Gastroesophageal sphincter (tissue), 3 donors: ENCODE measurements at regions not wholly inside any gene's neighbourhood (a gene's known extent, or its start where the extent isn't known, plus 50 kb on each side); places are given as distances from the start of the nearest gene placed in this dataset.
"Not testable (repeated sequence)": the region's sequence is repeated elsewhere in the genome, so short reads cannot be mapped to it uniquely, and the experiment has no call there.

Experiments used
- EP300 ChIP-seq: sonication (generic); formaldehyde crosslinking; IDR thresholded peaks from one replicate; pipeline ENCODE4 v1.6.1; 2017; ENCODE audit warnings: antibody characterized with exemption, mild to moderate bottlenecking
- POLR2A ChIP-seq, 2 donors: fragments of 450-650 bp; IDR thresholded peaks; one replicate each; pipeline ENCODE4 v1.6.1; 2017; ENCODE audit warnings: antibody characterized with exemption in 2 of 2, mild to moderate bottlenecking in 2 of 2, moderate library complexity in 1 of 2
- POLR2AphosphoS5 ChIP-seq: sonication (generic); formaldehyde crosslinking; IDR thresholded peaks from one replicate; pipeline ENCODE4 v1.6.1; 2017; ENCODE audit warnings: antibody characterized with exemption
- TF ChIP-seq, protein P1 (sequence below), 4 experiments: fragments of 200-600 bp in 2 of 4; fragments of 450-650 bp in 2 of 4; sonication (generic) in 1 of 4; IDR thresholded peaks; one replicate each; pipeline ENCODE4 v1.5.1; 2017 to 2019; ENCODE audit warnings: antibody characterized with exemption in 4 of 4, mild to moderate bottlenecking in 2 of 4, moderate library complexity in 2 of 4

DNA sequence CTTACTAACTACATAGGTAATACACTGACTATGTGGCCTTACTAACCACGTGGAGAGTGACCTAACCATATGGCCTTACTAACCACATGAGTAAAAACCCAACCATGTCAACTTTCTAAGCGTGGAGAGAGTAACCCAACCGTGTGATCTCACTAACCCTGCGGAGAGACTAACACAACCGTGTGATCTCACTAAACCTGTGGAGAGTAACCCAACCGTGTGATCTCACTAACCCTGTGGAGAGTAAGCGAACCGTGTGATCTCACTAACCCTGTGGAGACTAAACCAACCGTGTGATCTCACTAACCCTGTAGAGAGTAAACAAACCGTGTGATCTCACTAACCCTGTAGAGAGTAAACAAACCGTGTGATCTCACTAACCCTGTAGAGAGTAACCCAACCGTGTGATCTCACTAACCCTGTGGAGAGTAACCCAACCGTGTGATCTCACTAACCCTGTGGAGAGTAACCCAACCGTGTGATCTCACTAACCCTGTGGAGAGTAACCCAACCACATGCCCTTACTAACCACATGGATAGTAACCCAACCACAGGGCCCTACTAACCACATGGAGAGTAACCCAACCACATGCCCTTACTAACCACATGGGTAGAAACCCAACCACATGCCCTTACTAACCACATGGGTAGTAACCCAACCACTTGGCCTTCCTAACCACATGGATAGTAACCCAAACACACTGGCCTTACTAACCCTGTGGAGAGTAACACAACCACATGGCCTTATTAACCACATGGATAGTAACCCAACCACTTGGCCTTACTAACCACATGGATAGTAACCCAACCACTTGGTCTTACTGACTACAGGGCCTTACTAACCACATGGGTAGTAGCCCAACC lies 112.6 kb downstream of the DRD1 start:
- TF ChIP-seq, protein P1, sequence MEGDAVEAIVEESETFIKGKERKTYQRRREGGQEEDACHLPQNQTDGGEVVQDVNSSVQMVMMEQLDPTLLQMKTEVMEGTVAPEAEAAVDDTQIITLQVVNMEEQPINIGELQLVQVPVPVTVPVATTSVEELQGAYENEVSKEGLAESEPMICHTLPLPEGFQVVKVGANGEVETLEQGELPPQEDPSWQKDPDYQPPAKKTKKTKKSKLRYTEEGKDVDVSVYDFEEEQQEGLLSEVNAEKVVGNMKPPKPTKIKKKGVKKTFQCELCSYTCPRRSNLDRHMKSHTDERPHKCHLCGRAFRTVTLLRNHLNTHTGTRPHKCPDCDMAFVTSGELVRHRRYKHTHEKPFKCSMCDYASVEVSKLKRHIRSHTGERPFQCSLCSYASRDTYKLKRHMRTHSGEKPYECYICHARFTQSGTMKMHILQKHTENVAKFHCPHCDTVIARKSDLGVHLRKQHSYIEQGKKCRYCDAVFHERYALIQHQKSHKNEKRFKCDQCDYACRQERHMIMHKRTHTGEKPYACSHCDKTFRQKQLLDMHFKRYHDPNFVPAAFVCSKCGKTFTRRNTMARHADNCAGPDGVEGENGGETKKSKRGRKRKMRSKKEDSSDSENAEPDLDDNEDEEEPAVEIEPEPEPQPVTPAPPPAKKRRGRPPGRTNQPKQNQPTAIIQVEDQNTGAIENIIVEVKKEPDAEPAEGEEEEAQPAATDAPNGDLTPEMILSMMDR (IDR thresholded peaks at IDR 0.05) = not testable (repeated sequence)
- TF ChIP-seq POLR2AphosphoS5; POLR2A (IDR thresholded peaks at IDR 0.05); EP300: not testable (repeated sequence)
